HCT116 (cell line): ENCODE measurements at regions not wholly inside any gene's neighbourhood (a gene's known extent, or its start where the extent isn't known, plus 50 kb on each side); places are given as distances from the start of the nearest gene placed in this dataset.

Source experiments
- ATAC-seq: fragments of 200-7000 bp; cut with Tn5 transposase; 2 replicates; pipeline ENCODE4 v1.9.1; 2020; ENCODE audit warnings: mild to moderate bottlenecking, moderate library complexity
- BruUV-seq: library from RNA; stranded (reverse); fragments of 400-500 nt; replicated peaks from 2 replicates; lab custom pipeline; 2021; lab: Mats Ljungman, UMichigan
- CTCF ChIA-PET: fragments of 300-600 bp; sonication (Branson Sonifier 250); formaldehyde crosslinking; loops from one replicate; lab custom pipeline; 2021; ENCODE audit warnings: antibody characterized with exemption; lab: Charles Lee
- POLR2A ChIA-PET: fragments of 300-600, 350-600 bp; sonication (Branson Sonifier 250); formaldehyde crosslinking; loops from one replicate; lab custom pipeline; 2021; ENCODE audit warnings: antibody characterized with exemption; lab: Charles Lee
- RAD21 ChIA-PET, 2 experiments: fragments of 300-600 bp; sonication (Branson Sonifier 250); formaldehyde crosslinking; loops; one replicate each; lab custom pipeline; 2023; ENCODE audit warnings: low total read pairs in 2 of 2; ENCODE audit not compliant: uncharacterized antibody in 2 of 2, unreplicated experiment in 2 of 2, low non-redundant PET in 1 of 2; lab: Charles Lee
- DNase-seq: peaks from one replicate; pipeline ENCODE4 v3.0.0-alpha.2; 2010; ENCODE audit warnings: low read depth, low spot score
- H2AFZ ChIP-seq: fragments of 200-600 bp; shearing (Covaris generic), sonication (generic); 2 replicates; pipeline ENCODE4 v1.6.1; 2017; ENCODE audit warnings: low read depth, mixed run types, mixed read lengths, antibody characterized with exemption, low read length; ENCODE audit not compliant: poor library complexity, severe bottlenecking
- H3K27ac ChIP-seq: 2 replicates; pipeline ENCODE4 v1.5.1; 2012; ENCODE audit warnings: low read depth, low read length
- H3K27me3 ChIP-seq: fragments of 200-600 bp; sonication (generic); 2 replicates; pipeline ENCODE4 v1.6.1; 2016; ENCODE audit warnings: mixed run types, low read length, mixed read lengths; ENCODE audit not compliant: insufficient read depth
- H3K36me3 ChIP-seq, 2 experiments: fragments of 200-500 bp in 1 of 2; fragments of 200-600 bp in 1 of 2; sonication (Bioruptor generic) in 1 of 2; sonication (generic) in 1 of 2; 2 replicates each; pipeline versions ENCODE4 v1.5.1 to v1.6.1; 2014 to 2016; ENCODE audit warnings: low read length in 2 of 2, inconsistent platforms in 1 of 2, mixed read lengths in 1 of 2, mixed run types in 1 of 2; ENCODE audit not compliant: insufficient read depth in 2 of 2, control insufficient read depth in 1 of 2
- H3K4me1 ChIP-seq, 2 experiments: fragments of 200-600 bp in 1 of 2; sonication (generic) in 1 of 2; 2 replicates each; pipeline versions ENCODE4 v1.5.1 to v1.6.1; 2012 to 2017; ENCODE audit warnings: low read length in 2 of 2, inconsistent platforms in 1 of 2, mild to moderate bottlenecking in 1 of 2, mixed read lengths in 1 of 2, mixed run types in 1 of 2, moderate library complexity in 1 of 2; ENCODE audit not compliant: insufficient read depth in 2 of 2, control insufficient read depth in 1 of 2
- H3K4me2 ChIP-seq: fragments of 200-600 bp; sonication (generic); 2 replicates; pipeline ENCODE4 v1.6.1; 2017; ENCODE audit warnings: mixed run types, low read length, mixed read lengths
- H3K4me3 ChIP-seq, 2 experiments: fragments of 200-600 bp in 1 of 2; sonication (generic) in 1 of 2; replicated peaks in 1 of 2; 2 replicates each; pipeline ENCODE4 v1.5.1; 2011 to 2016; ENCODE audit warnings: low read length in 2 of 2, control low read depth in 1 of 2, low read depth in 1 of 2, mild to moderate bottlenecking in 1 of 2, mixed read lengths in 1 of 2, mixed run types in 1 of 2
- H3K79me2 ChIP-seq: fragments of 200-600 bp; sonication (generic); 2 replicates; pipeline ENCODE4 v1.6.1; 2017; ENCODE audit warnings: mild to moderate bottlenecking, mixed run types, low read length, moderate library complexity, mixed read lengths; ENCODE audit not compliant: insufficient read depth
- H3K9ac ChIP-seq: fragments of 200-600 bp; sonication (generic); 2 replicates; pipeline ENCODE4 v1.6.1; 2016; ENCODE audit warnings: low read length, mixed read lengths
- H3K9me2 ChIP-seq: fragments of 200-600 bp; sonication (generic), shearing (Covaris generic); 2 replicates; pipeline ENCODE4 v1.6.1; 2017; ENCODE audit warnings: mixed run types, mild to moderate bottlenecking, moderate library complexity; ENCODE audit not compliant: insufficient read depth
- H3K9me3 ChIP-seq, 2 experiments: fragments of 200-500 bp in 1 of 2; fragments of 200-600 bp in 1 of 2; sonication (Bioruptor generic) in 1 of 2; sonication (generic) in 1 of 2; 2 replicates each; pipeline ENCODE4 v1.6.1; 2014 to 2017; ENCODE audit warnings: low read length in 2 of 2, mixed read lengths in 2 of 2, inconsistent platforms in 1 of 2, low read depth in 1 of 2, mild to moderate bottlenecking in 1 of 2, mixed run types in 1 of 2, moderate library complexity in 1 of 2; ENCODE audit not compliant: control insufficient read depth in 1 of 2, insufficient read depth in 1 of 2
- H4K20me1 ChIP-seq: fragments of 200-600 bp; sonication (generic), shearing (Covaris generic); 2 replicates; pipeline ENCODE4 v1.6.1; 2017; ENCODE audit warnings: mixed run types, mild to moderate bottlenecking, moderate library complexity; ENCODE audit not compliant: insufficient read depth
- ATF3 ChIP-seq: IDR thresholded peaks from 2 replicates; pipeline ENCODE4 v1.6.1; 2012
- CEBPB ChIP-seq: IDR thresholded peaks from 2 replicates; pipeline ENCODE4 v1.6.1; 2012; ENCODE audit warnings: low read depth
- CTCF ChIP-seq, 3 experiments: fragments of 200-600 bp in 1 of 3; sonication (generic) in 1 of 3; IDR thresholded peaks in 2 of 3; conservative IDR thresholded peaks in 1 of 3; 2 replicates each; pipeline ENCODE4 v1.5.1; 2012 to 2017; ENCODE audit warnings: low read depth in 2 of 3, low read length in 2 of 3, antibody characterized with exemption in 1 of 3, borderline replicate concordance in 1 of 3, control low read depth in 1 of 3, mild to moderate bottlenecking in 1 of 3, mixed read lengths in 1 of 3, mixed run types in 1 of 3, moderate library complexity in 1 of 3; ENCODE audit not compliant: insufficient read depth in 1 of 3
- EGR1 ChIP-seq: IDR thresholded peaks from 2 replicates; pipeline ENCODE4 v1.6.1; 2012; ENCODE audit warnings: low read depth
- EZH2 ChIP-seq: fragments of 200-600 bp; sonication (generic); IDR thresholded peaks from 2 replicates; pipeline ENCODE4 v1.6.1; 2017; ENCODE audit warnings: antibody characterized with exemption, mixed run types
- EZH2phosphoT487 ChIP-seq: fragments of 200-600 bp; IDR thresholded peaks from 2 replicates; pipeline ENCODE4 v1.6.1; 2018; ENCODE audit warnings: antibody characterized with exemption, borderline replicate concordance
- JUND ChIP-seq: IDR thresholded peaks from 2 replicates; pipeline ENCODE4 v1.6.1; 2012
- MAX ChIP-seq: IDR thresholded peaks from 2 replicates; pipeline ENCODE4 v1.6.1; 2012
- POLR2A ChIP-seq: IDR thresholded peaks from 2 replicates; pipeline ENCODE4 v1.7.0; 2011; ENCODE audit warnings: borderline replicate concordance; ENCODE audit not compliant: insufficient read depth, insufficient read length; ENCODE audit errors: extremely low read depth
- POLR2AphosphoS5 ChIP-seq: IDR thresholded peaks from 2 replicates; pipeline ENCODE4 v1.6.1; 2011; ENCODE audit warnings: mild to moderate bottlenecking, low read depth, low read length, moderate library complexity
- RAD21 ChIP-seq: IDR thresholded peaks from 2 replicates; pipeline ENCODE4 v1.6.1; 2012; ENCODE audit warnings: low read depth, mild to moderate bottlenecking
- SIN3A ChIP-seq: IDR thresholded peaks from 2 replicates; pipeline ENCODE4 v1.6.1; 2012; ENCODE audit warnings: low read depth
- TCF7L2 ChIP-seq: IDR thresholded peaks from 2 replicates; pipeline ENCODE4 v1.7.0; 2011; ENCODE audit warnings: borderline replicate concordance, inconsistent platforms; ENCODE audit not compliant: insufficient read depth, insufficient read length; ENCODE audit errors: extremely low read depth
- ZNF274 ChIP-seq: fragments of 200-500 bp; sonication (Bioruptor generic); IDR thresholded peaks from 2 replicates; pipeline ENCODE4 v1.6.1; 2014; ENCODE audit warnings: mild to moderate bottlenecking, low read depth, low read length, inconsistent platforms
- intact Hi-C: fragments of 100-400 bp; cut with micrococcal nuclease; formaldehyde crosslinking; loops from 2 replicates; pipeline ENCODE4 v1.10.0; 2022

GRCh38 chr2:60168247-60168646, 385.2 kb downstream of the BCL11A start:
- H3K27ac ChIP-seq: no peak overlapping the region
- DNase-seq: no peak
- no peaks in the 10 kb centered on the region for H3K79me2 ChIP-seq
- no peak overlapping the region for H2AFZ ChIP-seq
- H3K9ac ChIP-seq: no peak overlapping the region
- H3K4me1 ChIP-seq: no peaks in the 10 kb centered on the region
- no peaks in the 10 kb centered on the region for H4K20me1 ChIP-seq
- no peaks in the 10 kb centered on the region for H3K9me2 ChIP-seq
- POLR2A ChIA-PET: no interaction called here
- CTCF ChIA-PET: no interaction called here
- no peak overlapping the region for H3K4me3 ChIP-seq
- no TSS peak for BruUV-seq
- H3K4me2 ChIP-seq: no peak overlapping the region
- RAD21 ChIA-PET: no interaction called here
- ATAC-seq: no peak
- H3K36me3 ChIP-seq: no peaks in the 10 kb centered on the region
- H3K9me3 ChIP-seq: no peaks in the 10 kb centered on the region
- intact Hi-C loops: no loop called here
- no peaks in the 10 kb centered on the region; the same call in 1 of the 2 replicates for H3K27me3 ChIP-seq
- TF ChIP-seq ATF3: no peak
- no peak for TF ChIP-seq SIN3A
- TF ChIP-seq RAD21: no peak
- no peak for TF ChIP-seq EZH2phosphoT487
- TF ChIP-seq CTCF (IDR thresholded peaks at IDR 0.05 in 2 of 3, conservative IDR thresholded peaks at IDR 0.05 in 1 of 3; ENCODE audit: borderline replicate concordance in 1 of 3, insufficient read depth in 1 of 3, low read depth in 2 of 3, low read length in 2 of 3): no peak
- no peak for TF ChIP-seq POLR2AphosphoS5
- TF ChIP-seq EGR1: no peak
- TF ChIP-seq POLR2A: no peak
- TF ChIP-seq JUND: no peak
- no peak for TF ChIP-seq TCF7L2
- no peak for TF ChIP-seq ZNF274
- no peak for TF ChIP-seq CEBPB
- TF ChIP-seq EZH2: no peak
- no peak for TF ChIP-seq MAX
